ENCODE measurements at regions not wholly inside any gene's neighbourhood (a gene's known extent, or its start where the extent isn't known, plus 50 kb on each side); places are given as distances from the start of the nearest gene placed in this dataset.

DNA sequence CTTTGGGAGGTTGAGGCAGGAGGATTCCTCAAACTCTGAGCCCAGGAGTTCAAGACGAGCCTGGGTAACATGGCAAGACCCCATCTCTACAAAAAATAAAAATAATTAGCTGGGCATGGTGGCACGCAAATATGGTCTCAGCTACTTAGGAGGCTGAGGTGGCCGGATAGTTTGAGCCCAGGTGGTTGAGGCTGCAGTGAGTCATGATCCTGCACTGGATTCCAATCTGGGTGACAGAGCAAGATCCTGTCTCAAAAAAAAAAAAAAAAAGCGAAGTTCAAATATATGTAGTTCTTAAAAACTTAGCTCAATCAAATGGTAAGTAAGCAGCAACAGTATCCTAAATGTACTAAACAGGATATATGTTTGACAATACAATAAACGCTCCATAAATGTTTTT lies 85.5 kb upstream of the SSTR1 start:
- no peak for DNase-seq (ENCODE audit: low read depth)
- no peak for TF ChIP-seq CTCF (IDR thresholded peaks at IDR 0.05; ENCODE audit: control insufficient read depth, extremely low read depth, insufficient read depth)

GRCh38 chr14:38124506-38124905 lies 83.2 kb upstream of the SSTR1 start:
- TF ChIP-seq CTCF (IDR thresholded peaks at IDR 0.05; ENCODE audit: control insufficient read depth, extremely low read depth, insufficient read depth) = no peak
- H3K4me3 ChIP-seq (ENCODE audit: low read depth, low read length) = no peak overlapping the region
- DNase-seq (ENCODE audit: low read depth) = no peak

More for the DNA sequence above, 85.5 kb upstream of the SSTR1 start:
- H3K4me3 ChIP-seq (ENCODE audit: low read depth, low read length) = no peak overlapping the region

GRCh38 chr14:38125481-38126037 lies 82.1 kb upstream of the SSTR1 start:
- no peak for DNase-seq (ENCODE audit: low read depth)
- no peak overlapping the region for H3K4me3 ChIP-seq (ENCODE audit: low read depth, low read length)
- no peak for TF ChIP-seq CTCF (IDR thresholded peaks at IDR 0.05; ENCODE audit: control insufficient read depth, extremely low read depth, insufficient read depth)

GRCh38 chr14:38127356-38127755 lies 80.3 kb upstream of the SSTR1 start:
- no peak overlapping the region for H3K4me3 ChIP-seq (ENCODE audit: low read depth, low read length)
- TF ChIP-seq CTCF (IDR thresholded peaks at IDR 0.05; ENCODE audit: control insufficient read depth, extremely low read depth, insufficient read depth) = no peak
- no peak for DNase-seq (ENCODE audit: low read depth)

- TF ChIP-seq CTCF (IDR thresholded peaks at IDR 0.05; ENCODE audit: control insufficient read depth, extremely low read depth, insufficient read depth) = no peak
- DNase-seq (ENCODE audit: low read depth) = no peak
- H3K4me3 ChIP-seq (ENCODE audit: low read depth, low read length) = no peak overlapping the region
Measured at GRCh38 chr14:38127784-38128183, 79.9 kb upstream of the SSTR1 start.

DNA sequence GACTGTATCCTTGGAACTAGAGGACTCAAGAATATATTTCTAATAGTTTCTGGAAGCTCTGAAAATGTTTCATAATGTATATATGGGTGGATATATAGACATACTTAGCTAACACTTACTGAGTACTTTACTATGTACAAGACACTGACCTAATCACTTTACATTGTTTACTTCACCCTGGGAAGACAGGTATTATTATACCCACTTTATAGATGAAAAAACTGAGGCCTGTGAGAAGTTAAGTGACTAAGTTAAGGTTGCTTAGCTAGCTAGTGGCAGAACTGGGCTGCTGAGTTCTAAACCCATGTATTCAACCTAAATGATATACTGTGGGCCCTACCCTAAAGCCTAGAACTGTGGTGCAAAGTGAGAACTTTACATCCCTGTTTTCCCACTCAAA lies 79.1 kb upstream of the SSTR1 start:
- no peak for DNase-seq (ENCODE audit: low read depth)
- TF ChIP-seq CTCF (IDR thresholded peaks at IDR 0.05; ENCODE audit: control insufficient read depth, extremely low read depth, insufficient read depth) = no peak
- H3K4me3 ChIP-seq (ENCODE audit: low read depth, low read length) = no peak overlapping the region

- no peak for DNase-seq (ENCODE audit: low read depth)
- no peak for TF ChIP-seq CTCF (IDR thresholded peaks at IDR 0.05; ENCODE audit: control insufficient read depth, extremely low read depth, insufficient read depth)
- no peak overlapping the region for H3K4me3 ChIP-seq (ENCODE audit: low read depth, low read length)
Measured at GRCh38 chr14:38129192-38129591, 78.5 kb upstream of the SSTR1 start.
